ENCODE measurements at regions not wholly inside any gene's neighbourhood (a gene's known extent, or its start where the extent isn't known, plus 50 kb on each side); places are given as distances from the start of the nearest gene placed in this dataset.

DNA sequence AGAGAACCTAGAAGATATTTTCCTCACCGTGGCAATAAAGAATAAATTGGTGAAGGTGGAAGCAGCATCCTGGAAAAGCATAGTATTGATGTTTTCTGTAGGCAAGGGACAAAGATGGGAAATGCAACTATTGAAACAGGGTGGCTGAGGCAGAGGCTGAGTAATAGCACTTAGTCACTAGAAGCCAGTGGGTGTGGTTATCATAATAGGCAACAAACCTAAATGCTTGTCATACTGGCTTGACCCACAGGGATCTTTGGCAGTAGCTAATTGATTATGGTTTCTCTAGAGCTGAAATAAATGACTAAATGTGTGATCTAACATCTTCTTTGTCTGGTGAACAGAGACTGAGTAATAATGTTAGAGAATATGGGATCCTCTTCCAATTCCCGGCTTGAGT is 353.6 kb upstream of the RPS6KA3 start:
- Histone ChIP-seq H3K27me3 (ENCODE audit: control insufficient read depth, insufficient read depth, low read length, poor library complexity, severe bottlenecking) (no peaks in the 10 kb centered on the region), H3K9me3 (ENCODE audit: control insufficient read depth, low read length) (no peaks in the 10 kb centered on the region), H3K4me3 (ENCODE audit: low read length) (no peak overlapping the region), H3K36me3 (ENCODE audit: control insufficient read depth, insufficient read depth, low read length) (no peaks in the 10 kb centered on the region), H3K27ac (ENCODE audit: low read depth, low read length) (no peak overlapping the region), H3K9ac (ENCODE audit: extremely low read depth, low read length, poor library complexity, severe bottlenecking) (no peak overlapping the region), H3K4me1 (ENCODE audit: control insufficient read depth, insufficient read depth, low read length) (no peaks in the 10 kb centered on the region)
- no peaks in the 10 kb centered on the region for H3K9me3 Mint-ChIP-seq
- H3K4me3 Mint-ChIP-seq = no peak overlapping the region
- no peak for DNase-seq
- 94 to 100% methylated on average over 1 to 2 of the region's 2 CpGs for WGBS, 2 experiments (ENCODE audit: insufficient coverage in 1 of 2, insufficient read length in 1 of 2)
- TF ChIP-seq, protein P1, sequence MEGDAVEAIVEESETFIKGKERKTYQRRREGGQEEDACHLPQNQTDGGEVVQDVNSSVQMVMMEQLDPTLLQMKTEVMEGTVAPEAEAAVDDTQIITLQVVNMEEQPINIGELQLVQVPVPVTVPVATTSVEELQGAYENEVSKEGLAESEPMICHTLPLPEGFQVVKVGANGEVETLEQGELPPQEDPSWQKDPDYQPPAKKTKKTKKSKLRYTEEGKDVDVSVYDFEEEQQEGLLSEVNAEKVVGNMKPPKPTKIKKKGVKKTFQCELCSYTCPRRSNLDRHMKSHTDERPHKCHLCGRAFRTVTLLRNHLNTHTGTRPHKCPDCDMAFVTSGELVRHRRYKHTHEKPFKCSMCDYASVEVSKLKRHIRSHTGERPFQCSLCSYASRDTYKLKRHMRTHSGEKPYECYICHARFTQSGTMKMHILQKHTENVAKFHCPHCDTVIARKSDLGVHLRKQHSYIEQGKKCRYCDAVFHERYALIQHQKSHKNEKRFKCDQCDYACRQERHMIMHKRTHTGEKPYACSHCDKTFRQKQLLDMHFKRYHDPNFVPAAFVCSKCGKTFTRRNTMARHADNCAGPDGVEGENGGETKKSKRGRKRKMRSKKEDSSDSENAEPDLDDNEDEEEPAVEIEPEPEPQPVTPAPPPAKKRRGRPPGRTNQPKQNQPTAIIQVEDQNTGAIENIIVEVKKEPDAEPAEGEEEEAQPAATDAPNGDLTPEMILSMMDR (conservative IDR thresholded peaks at IDR 0.05) = no peak
- H3K36me3 Mint-ChIP-seq (ENCODE audit: low read depth) = no peaks in the 10 kb centered on the region
- no peaks in the 10 kb centered on the region for H3K4me1 Mint-ChIP-seq
- no peak overlapping the region for H3K27ac Mint-ChIP-seq
- H3K27me3 Mint-ChIP-seq (ENCODE audit: insufficient read depth) = no peaks in the 10 kb centered on the region

- no peak for DNase-seq
- TF ChIP-seq, protein P1 (conservative IDR thresholded peaks at IDR 0.05) = no peak
- H3K27me3 Mint-ChIP-seq (ENCODE audit: insufficient read depth) = peaks cover 2% of the 10 kb centered on the region
- peaks cover 3% of the 10 kb centered on the region for H3K4me1 Mint-ChIP-seq
- H3K4me3 Mint-ChIP-seq = no peak overlapping the region
- no peak overlapping the region for H3K27ac Mint-ChIP-seq
- Histone ChIP-seq H3K9me3 (ENCODE audit: control insufficient read depth, low read length) (no peaks in the 10 kb centered on the region), H3K36me3 (ENCODE audit: control insufficient read depth, insufficient read depth, low read length) (no peaks in the 10 kb centered on the region), H3K27me3 (ENCODE audit: control insufficient read depth, insufficient read depth, low read length, poor library complexity, severe bottlenecking) (no peaks in the 10 kb centered on the region), H3K27ac (ENCODE audit: low read depth, low read length) (no peak overlapping the region), H3K9ac (ENCODE audit: extremely low read depth, low read length, poor library complexity, severe bottlenecking) (no peak overlapping the region), H3K4me1 (ENCODE audit: control insufficient read depth, insufficient read depth, low read length) (no peaks in the 10 kb centered on the region), H3K4me3 (ENCODE audit: low read length) (no peak overlapping the region)
- no peaks in the 10 kb centered on the region for H3K9me3 Mint-ChIP-seq
- no peaks in the 10 kb centered on the region for H3K36me3 Mint-ChIP-seq (ENCODE audit: low read depth)
- 100% methylated on average over 2 of the region's 3 CpGs; no CpG with 5 or more reads in 1 of the 2 experiments for WGBS, 2 experiments (ENCODE audit: insufficient coverage in 1 of 2, insufficient read length in 1 of 2)
Measured at GRCh38 chrX:20609916-20610415, 343.3 kb upstream of the RPS6KA3 start.

- 96% methylated on average over 4 of the region's 4 CpGs; no CpG with 5 or more reads in 1 of the 2 experiments for WGBS, 2 experiments (ENCODE audit: insufficient coverage in 1 of 2, insufficient read length in 1 of 2)
- Histone ChIP-seq H3K9me3 (ENCODE audit: control insufficient read depth, low read length) (no peaks in the 10 kb centered on the region), H3K27ac (ENCODE audit: low read depth, low read length) (no peak overlapping the region), H3K4me3 (ENCODE audit: low read length) (no peak overlapping the region), H3K4me1 (ENCODE audit: control insufficient read depth, insufficient read depth, low read length) (no peaks in the 10 kb centered on the region), H3K9ac (ENCODE audit: extremely low read depth, low read length, poor library complexity, severe bottlenecking) (no peak overlapping the region), H3K36me3 (ENCODE audit: control insufficient read depth, insufficient read depth, low read length) (no peaks in the 10 kb centered on the region), H3K27me3 (ENCODE audit: control insufficient read depth, insufficient read depth, low read length, poor library complexity, severe bottlenecking) (no peaks in the 10 kb centered on the region)
- Mint-ChIP-seq H3K27me3 (ENCODE audit: insufficient read depth) (peaks cover 2% of the 10 kb centered on the region), H3K4me3 (no peak overlapping the region), H3K36me3 (ENCODE audit: low read depth) (no peaks in the 10 kb centered on the region), H3K4me1 (peaks cover 3% of the 10 kb centered on the region), H3K9me3 (no peaks in the 10 kb centered on the region), H3K27ac (no peak overlapping the region)
- TF ChIP-seq, protein P1 (conservative IDR thresholded peaks at IDR 0.05) = no peak
- DNase-seq = no peak
Measured at GRCh38 chrX:20606831-20607230, 340.1 kb upstream of the RPS6KA3 start.
